B cell (primary cell): ENCODE measurements at regions not wholly inside any gene's neighbourhood (a gene's known extent, or its start where the extent isn't known, plus 50 kb on each side); places are given as distances from the start of the nearest gene placed in this dataset.
A peak's percentile ranks its signal among the peaks of the same experiment; 100 is the strongest.

Source experiments
- ATAC-seq: fragments of 200-7000 bp; cut with Tn5 transposase; one replicate; pipeline ENCODE4 v1.10.0; 2021; ENCODE audit warnings: low read depth, mild to moderate bottlenecking, moderate number of reproducible peaks, moderate library complexity
- CTCF ChIA-PET: fragments of 350-600 bp; sonication (Branson Sonifier 250); formaldehyde crosslinking; loops from one replicate; lab custom pipeline; 2021; ENCODE audit warnings: antibody characterized with exemption, inconsistent platforms; lab: Charles Lee
- POLR2A ChIA-PET: fragments of 350-600 bp; sonication (Branson Sonifier 250); formaldehyde crosslinking; loops from one replicate; lab custom pipeline; 2021; ENCODE audit warnings: antibody characterized with exemption; lab: Charles Lee
- DNase-seq: peaks from one replicate; pipeline ENCODE4 v3.0.0; 2013
- H2AFZ ChIP-seq: 2 replicates; pipeline ENCODE4 v1.6.1; 2012; ENCODE audit warnings: mild to moderate bottlenecking, low read depth, low read length; ENCODE audit not compliant: insufficient read depth, poor library complexity, severe bottlenecking
- H3K27ac ChIP-seq, 2 donors: 1 replicate in 1 of 2; 2 replicates in 1 of 2; pipeline ENCODE4 v1.5.1; 2012 to 2013; ENCODE audit warnings: low read length in 2 of 2, mild to moderate bottlenecking in 2 of 2, moderate library complexity in 1 of 2
- H3K27me3 ChIP-seq, 4 experiments: fragments of 200-600 bp in 1 of 4; sonication (generic) in 1 of 4; replicated peaks in 1 of 4; 1 replicate in 2 of 4; 2 replicates in 2 of 4; pipeline versions ENCODE4 v1.6.1 to v1.7.0; 2013 to 2016; ENCODE audit warnings: low read length in 3 of 4, mild to moderate bottlenecking in 2 of 4, mixed read lengths in 1 of 4, moderate library complexity in 1 of 4; ENCODE audit not compliant: insufficient read depth in 4 of 4, control insufficient read depth in 3 of 4; ENCODE audit errors: control extremely low read depth in 1 of 4
- H3K36me3 ChIP-seq, 2 experiments: replicated peaks in 1 of 2; 1 replicate in 1 of 2; 2 replicates in 1 of 2; pipeline versions ENCODE4 v1.6.1 to v1.7.1; 2013; ENCODE audit warnings: low read length in 1 of 2; ENCODE audit not compliant: insufficient read depth in 2 of 2, control insufficient read depth in 1 of 2; ENCODE audit errors: control extremely low read depth in 1 of 2, extremely low read depth in 1 of 2
- H3K4me1 ChIP-seq, 2 donors: fragments of 200-600 bp in 1 of 2; sonication (generic) in 1 of 2; 1 replicate in 1 of 2; 2 replicates in 1 of 2; pipeline versions ENCODE4 v1.5.1 to v1.6.1; 2013 to 2017; ENCODE audit warnings: low read length in 2 of 2; ENCODE audit not compliant: control insufficient read depth in 2 of 2, insufficient read depth in 2 of 2
- H3K4me2 ChIP-seq: replicated peaks from 2 replicates; pipeline ENCODE3; 2012; ENCODE audit warnings: mild to moderate bottlenecking, low read depth, low read length; ENCODE audit not compliant: poor library complexity, severe bottlenecking
- H3K4me3 ChIP-seq, 5 experiments: fragments of 200-600 bp in 1 of 5; sonication (generic) in 1 of 5; 1 replicate in 3 of 5; 2 replicates in 2 of 5; pipeline versions ENCODE4 v1.5.1 to v1.7.0; 2011 to 2016; ENCODE audit warnings: low read length in 4 of 5, mild to moderate bottlenecking in 4 of 5, low read depth in 2 of 5, control low read depth in 1 of 5, moderate library complexity in 1 of 5; ENCODE audit not compliant: insufficient read depth in 1 of 5; ENCODE audit errors: control extremely low read depth in 1 of 5, extremely low read depth in 1 of 5
- H3K79me2 ChIP-seq: fragments of 200-600 bp; sonication (generic); one replicate; pipeline ENCODE4 v1.6.0; 2016; ENCODE audit warnings: low read length; ENCODE audit not compliant: control insufficient read depth, insufficient read depth
- H3K9ac ChIP-seq: fragments of 200-600 bp; sonication (generic); 2 replicates; pipeline ENCODE4 v1.6.1; 2017; ENCODE audit warnings: mild to moderate bottlenecking, low read length, moderate library complexity
- H3K9me3 ChIP-seq, 3 donors: one replicate each; pipeline versions ENCODE4 v1.6.1 to v1.7.1; 2013; ENCODE audit warnings: low read length in 2 of 3; ENCODE audit not compliant: control insufficient read depth in 2 of 3, insufficient read depth in 1 of 3; ENCODE audit errors: control extremely low read depth in 1 of 3
- H4K20me1 ChIP-seq: 2 replicates; pipeline ENCODE4 v1.6.0; 2012; ENCODE audit warnings: mild to moderate bottlenecking, low read length; ENCODE audit not compliant: insufficient read depth, control insufficient read depth, poor library complexity, severe bottlenecking
- H3K27ac Mint-ChIP-seq: one replicate; pipeline ENCODE4 v1.8.0; 2021; ENCODE audit warnings: mixed read lengths
- H3K27me3 Mint-ChIP-seq: one replicate; pipeline ENCODE4 v1.8.0; 2021; ENCODE audit warnings: mixed read lengths
- H3K4me1 Mint-ChIP-seq: one replicate; pipeline ENCODE4 v1.8.0; 2021; ENCODE audit warnings: mixed read lengths
- H3K4me3 Mint-ChIP-seq: one replicate; pipeline ENCODE4 v1.8.0; 2021; ENCODE audit warnings: mixed read lengths
- H3K9me3 Mint-ChIP-seq: one replicate; pipeline ENCODE4 v1.8.0; 2022; ENCODE audit warnings: mixed read lengths; ENCODE audit not compliant: insufficient read depth
- CTCF ChIP-seq: fragments of 200-600 bp; IDR thresholded peaks from one replicate; pipeline ENCODE4 v1.8.0; 2022; ENCODE audit warnings: antibody characterized with exemption, mild to moderate bottlenecking
- EZH2 ChIP-seq: IDR thresholded peaks from 2 replicates; pipeline ENCODE4 v1.6.1; 2012; ENCODE audit warnings: borderline replicate concordance, low read depth, mild to moderate bottlenecking, moderate library complexity, low read length; ENCODE audit not compliant: insufficient read depth, poor library complexity, severe bottlenecking
- WGBS: methylation state at CpG from one replicate; pipeline ENCODE4 v1.1.5; 2013; ENCODE audit warnings: missing lambda C conversion rate; ENCODE audit not compliant: insufficient coverage; 5-methylcytosine and 5-hydroxymethylcytosine counted together
- intact Hi-C: fragments of 100-400 bp; cut with micrococcal nuclease; formaldehyde crosslinking; loops from one replicate; pipeline ENCODE4 v1.10.0; 2022

- H3K27me3 ChIP-seq, result peaks cover 0 to 2% (median 0%) of the 10 kb centered on the region in 4 experiments
- no peak overlapping the region for H3K27ac ChIP-seq
- WGBS, result 79% methylated on average over 24 of the region's 26 CpGs
- no peak overlapping the region for H3K9ac ChIP-seq
- H3K4me2 ChIP-seq, result peak overlapping the region; percentile 32
- H3K36me3 ChIP-seq, result no peaks in the 10 kb centered on the region
- no peak overlapping the region for H2AFZ ChIP-seq
- Mint-ChIP-seq H3K9me3 (no peaks in the 10 kb centered on the region), H3K27ac (no peak overlapping the region), H3K27me3 (no peaks in the 10 kb centered on the region), H3K4me1 (peaks cover 7% of the 10 kb centered on the region), H3K4me3 (no peak overlapping the region)
- DNase-seq (no peak), ATAC-seq (no peak)
- CTCF ChIA-PET, result interaction anchor here (1.8 kb wide), 1 partner anchor 109 kb away, joined by 5 read pairs; no protein-coding TSS in a partner anchor
- H4K20me1 ChIP-seq, result no peaks in the 10 kb centered on the region
- no peaks in the 10 kb centered on the region for H3K79me2 ChIP-seq
- intact Hi-C loops, result no loop called here
- POLR2A ChIA-PET, result no interaction called here
- H3K4me1 ChIP-seq, result peaks cover 7 to 10% of the 10 kb centered on the region in 2 donors
- peaks cover 0 to 12% (median 0%) of the 10 kb centered on the region in 3 donors for H3K9me3 ChIP-seq
- TF ChIP-seq CTCF (no peak), EZH2 (no peak)
- no peak overlapping the region for H3K4me3 ChIP-seq
Measured at GRCh38 chr16:11422381-11423314, 77.4 kb downstream of the RMI2 start.
